Fibroblast of mammary gland (primary cell): ENCODE measurements at regions not wholly inside any gene's neighbourhood (a gene's known extent, or its start where the extent isn't known, plus 50 kb on each side); places are given as distances from the start of the nearest gene placed in this dataset.

Experiments
- DNase-seq: peaks from one replicate; pipeline ENCODE4 v3.0.0-alpha.2; 2010; ENCODE audit warnings: low read depth
- H3K4me3 ChIP-seq: 2 replicates; pipeline ENCODE4 v1.5.1; 2011; ENCODE audit warnings: low read depth, mild to moderate bottlenecking, low read length, moderate library complexity; ENCODE audit not compliant: control insufficient read depth
- CTCF ChIP-seq: conservative IDR thresholded peaks from 2 replicates; pipeline ENCODE4 v1.5.1; 2011; ENCODE audit warnings: low read depth, low read length, inconsistent platforms; ENCODE audit not compliant: control insufficient read depth, insufficient read depth

- TF ChIP-seq CTCF: no peak
- no peak for DNase-seq
- no peak overlapping the region for H3K4me3 ChIP-seq
Observed at GRCh38 chr5:73388740-73389139, 59.8 kb downstream of the FOXD1 start.

GRCh38 chr5:73388306-73388684 lies 60.3 kb downstream of the FOXD1 start:
- peak; percentile 49 for DNase-seq
- H3K4me3 ChIP-seq: no peak overlapping the region
- no peak for TF ChIP-seq CTCF

GRCh38 chr5:73387601-73388305 lies 60.8 kb downstream of the FOXD1 start:
- no peak for TF ChIP-seq CTCF
- no peak overlapping the region for H3K4me3 ChIP-seq
- DNase-seq: no peak

- no peak for TF ChIP-seq CTCF
- no peak for DNase-seq
- H3K4me3 ChIP-seq: no peak overlapping the region
Observed at GRCh38 chr5:73387149-73387591, 61.4 kb downstream of the FOXD1 start.

- no peak overlapping the region for H3K4me3 ChIP-seq
- DNase-seq: no peak
- no peak for TF ChIP-seq CTCF
Observed at GRCh38 chr5:73384861-73385260, 63.7 kb downstream of the FOXD1 start.

- TF ChIP-seq CTCF: no peak
- H3K4me3 ChIP-seq: no peak overlapping the region
- no peak for DNase-seq
Observed at GRCh38 chr5:73382401-73382740, 66.2 kb downstream of the FOXD1 start.
